Spinal cord (tissue), 9 donors: ENCODE measurements at regions not wholly inside any gene's neighbourhood (a gene's known extent, or its start where the extent isn't known, plus 50 kb on each side); places are given as distances from the start of the nearest gene placed in this dataset.
"Not testable (repeated sequence)": the region's sequence is repeated elsewhere in the genome, so short reads cannot be mapped to it uniquely, and the experiment has no call there.

Source experiments
- DNase-seq, 6 donors: peaks; one replicate each; pipeline versions ENCODE4 v3.0.0 to v3.0.0-alpha.2; 2013 to 2015; ENCODE audit warnings: low spot score in 6 of 6, low read depth in 4 of 6
- H3K27ac ChIP-seq: one replicate; pipeline ENCODE4 v1.5.1; 2013; ENCODE audit warnings: low read depth, low read length, control low read depth
- H3K27me3 ChIP-seq: one replicate; pipeline ENCODE4 v1.6.1; 2013; ENCODE audit warnings: low read length; ENCODE audit not compliant: control insufficient read depth, insufficient read depth
- H3K36me3 ChIP-seq: one replicate; pipeline ENCODE4 v1.6.1; 2013; ENCODE audit warnings: low read length; ENCODE audit not compliant: control insufficient read depth, insufficient read depth
- H3K4me1 ChIP-seq: one replicate; pipeline ENCODE4 v1.6.1; 2013; ENCODE audit warnings: low read length; ENCODE audit not compliant: control insufficient read depth, insufficient read depth
- H3K4me3 ChIP-seq: one replicate; pipeline ENCODE4 v1.5.1; 2013; ENCODE audit warnings: low read depth, low read length, control low read depth
- H3K9me3 ChIP-seq: one replicate; pipeline ENCODE4 v1.6.1; 2013; ENCODE audit warnings: low read length; ENCODE audit not compliant: control insufficient read depth, insufficient read depth
- WGBS: methylation state at CpG from one replicate; pipeline ENCODE4 v1.1.5; 2013; ENCODE audit warnings: missing lambda C conversion rate; ENCODE audit not compliant: insufficient coverage; 5-methylcytosine and 5-hydroxymethylcytosine counted together
- donor health status: healthy.

DNA sequence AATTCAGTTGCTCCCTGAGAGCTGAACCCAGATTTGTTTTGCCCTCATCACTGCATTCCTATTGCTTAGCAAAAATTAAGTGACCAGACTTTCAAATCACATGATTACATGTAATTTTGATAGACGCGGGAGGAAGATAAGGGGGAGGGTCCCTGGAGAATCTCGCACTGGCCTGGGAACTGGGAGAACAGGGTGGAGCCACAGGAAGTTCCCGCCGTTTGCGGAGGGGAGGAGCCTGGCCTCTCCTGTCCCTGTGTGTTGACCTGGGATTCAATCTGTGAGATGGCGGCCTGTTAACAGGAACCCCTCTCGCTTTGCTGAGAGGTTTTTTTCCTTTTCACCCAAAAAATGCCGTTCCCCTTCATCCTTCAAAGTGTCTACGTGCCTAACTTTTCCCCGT lies 142.9 kb upstream of the OR13F1 start:
- Histone ChIP-seq H3K27me3 (no peaks in the 10 kb centered on the region), H3K4me1 (no peaks in the 10 kb centered on the region), H3K27ac (no peak overlapping the region), H3K4me3 (no peak overlapping the region), H3K9me3 (no peaks in the 10 kb centered on the region), H3K36me3 (no peaks in the 10 kb centered on the region)
- DNase-seq = no peak
- WGBS = 92% methylated on average over 4 of the region's 11 CpGs

DNA sequence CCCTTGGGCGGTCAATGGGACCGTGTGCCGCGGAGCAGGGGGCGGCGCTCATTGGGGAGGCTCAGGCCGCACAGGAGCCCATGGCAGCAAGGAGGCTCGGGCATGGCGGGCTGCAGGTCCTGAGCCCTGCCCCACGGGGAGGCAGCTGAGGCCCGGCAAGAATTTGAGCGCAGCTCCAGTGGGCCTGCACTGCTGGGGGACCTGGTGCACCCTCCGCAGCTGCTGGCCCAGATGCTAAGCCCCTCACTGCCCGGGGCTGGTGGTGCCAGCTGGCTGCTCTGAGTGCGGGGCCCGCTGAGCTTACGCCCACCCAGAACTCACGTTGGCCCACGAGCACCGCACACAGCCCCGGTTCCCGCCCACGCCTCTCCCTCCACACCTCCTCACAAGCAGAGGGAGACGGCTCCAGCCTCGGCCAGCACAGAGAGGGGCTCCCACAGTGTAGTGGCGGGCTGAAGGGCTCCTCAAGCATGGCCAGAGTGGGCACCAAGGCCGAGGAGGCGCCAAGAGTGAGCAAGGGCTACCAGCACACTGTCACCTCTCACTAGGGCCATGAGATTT lies 141.1 kb upstream of the OR13F1 start:
- no peak for DNase-seq
- Histone ChIP-seq H3K9me3 (no peaks in the 10 kb centered on the region), H3K36me3 (no peaks in the 10 kb centered on the region), H3K27me3 (no peaks in the 10 kb centered on the region), H3K27ac (no peak overlapping the region), H3K4me1 (no peaks in the 10 kb centered on the region), H3K4me3 (no peak overlapping the region)
- WGBS = 98% methylated on average over 23 of the region's 28 CpGs

DNA sequence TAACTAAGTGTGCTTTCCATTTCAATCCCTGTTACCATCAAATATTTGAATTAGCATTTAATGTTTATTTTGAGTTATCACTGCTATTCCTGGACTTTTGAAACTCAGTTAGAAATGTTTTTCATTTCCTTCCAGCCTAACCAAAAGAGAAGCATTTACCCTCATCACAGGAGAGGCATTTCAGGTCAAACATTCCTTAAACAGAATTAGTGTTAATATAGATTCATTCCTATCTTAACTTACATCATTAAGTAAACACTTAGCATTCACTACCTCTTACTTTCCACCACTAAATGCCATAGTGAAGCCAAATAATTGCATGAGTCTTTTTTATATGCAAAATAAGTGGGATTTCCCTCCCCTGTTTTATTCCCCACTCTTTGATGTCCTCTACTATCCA lies 136.6 kb upstream of the OR13F1 start:
- DNase-seq = no peak
- no peaks in the 10 kb centered on the region for H3K36me3 ChIP-seq
- no peak overlapping the region for H3K4me3 ChIP-seq
- no peaks in the 10 kb centered on the region for H3K27me3 ChIP-seq
- no peak overlapping the region for H3K27ac ChIP-seq
- no peaks in the 10 kb centered on the region for H3K9me3 ChIP-seq
- H3K4me1 ChIP-seq = no peaks in the 10 kb centered on the region

DNA sequence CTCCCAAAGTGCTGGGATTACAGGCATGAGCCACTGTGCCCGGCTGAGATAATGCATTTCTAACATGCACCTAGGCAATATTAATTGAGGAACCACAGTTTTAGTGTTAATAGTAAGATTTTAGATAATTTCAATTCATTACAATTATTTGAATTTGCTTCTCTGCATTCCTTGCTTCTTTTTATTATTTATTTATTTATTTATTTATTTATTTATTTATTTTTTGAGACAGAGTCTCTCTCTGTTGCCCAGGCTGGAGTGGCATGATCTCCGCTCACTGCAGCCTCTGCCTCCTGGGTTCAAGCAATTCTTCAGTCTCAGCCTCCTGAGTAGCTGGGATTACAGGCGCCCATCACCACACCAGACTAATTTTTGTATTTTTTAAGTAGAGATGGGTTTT lies 135.7 kb upstream of the OR13F1 start:
- H3K27me3 ChIP-seq, H3K36me3 ChIP-seq, H3K4me1 ChIP-seq, H3K27ac ChIP-seq, H3K9me3 ChIP-seq, H3K4me3 ChIP-seq, DNase-seq: not testable (repeated sequence)
- no CpG with 5 or more reads among the region's 3 CpGs for WGBS

DNA sequence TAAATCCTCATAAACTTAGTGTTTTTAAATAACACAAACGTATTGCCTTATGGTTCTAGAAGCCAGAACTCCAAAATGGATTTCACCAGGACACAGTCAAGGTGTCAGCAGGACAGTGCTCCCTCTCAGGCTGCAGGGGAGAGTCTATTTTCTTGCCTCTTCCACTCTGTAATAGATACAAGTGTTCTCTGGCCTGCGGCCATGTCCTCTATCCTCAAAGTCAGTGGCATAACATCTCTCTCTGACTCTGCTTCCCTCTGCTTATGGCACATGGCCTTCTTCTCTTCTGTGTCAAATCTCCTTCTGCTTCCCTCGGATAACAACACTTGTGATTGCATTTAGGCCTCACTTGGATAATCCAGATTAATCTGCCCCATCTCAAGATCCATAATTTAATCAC lies 129.4 kb upstream of the OR13F1 start:
- WGBS = 45% methylated on average over 2 of the region's 3 CpGs
- no peak for DNase-seq
- no peaks in the 10 kb centered on the region for H3K36me3 ChIP-seq

DNA sequence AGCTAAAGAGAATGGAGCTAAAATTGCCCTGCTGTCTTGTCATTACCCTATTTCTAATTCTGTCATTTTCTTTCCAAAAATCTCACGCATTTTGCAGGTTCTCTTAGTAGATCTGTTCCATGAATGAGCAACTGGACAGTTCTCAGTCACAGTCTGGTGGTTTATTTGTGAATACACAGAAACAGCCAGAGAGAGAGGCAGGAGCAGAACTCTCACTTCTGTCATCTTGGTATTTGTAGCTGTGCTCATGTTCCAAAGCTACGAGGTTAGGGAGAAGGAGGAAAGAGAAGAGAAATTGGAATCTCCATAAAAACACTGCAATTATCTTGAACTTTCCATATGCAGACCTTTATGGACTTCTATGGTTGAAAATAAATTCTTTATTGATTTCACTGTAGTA lies 118.0 kb upstream of the OR13F1 start:
- DNase-seq = no peak
- WGBS = no CpG with 5 or more reads among the region's 2 CpGs
- Histone ChIP-seq H3K27me3 (peaks cover 2% of the 10 kb centered on the region), H3K4me3 (no peak overlapping the region), H3K27ac (no peak overlapping the region), H3K4me1 (no peaks in the 10 kb centered on the region), H3K36me3 (no peaks in the 10 kb centered on the region), H3K9me3 (no peaks in the 10 kb centered on the region)

More for the DNA sequence above, 129.4 kb upstream of the OR13F1 start:
- no peak overlapping the region for H3K27ac ChIP-seq
- no peaks in the 10 kb centered on the region for H3K9me3 ChIP-seq
- no peak overlapping the region for H3K4me3 ChIP-seq
- no peaks in the 10 kb centered on the region for H3K27me3 ChIP-seq
- H3K4me1 ChIP-seq = no peaks in the 10 kb centered on the region

DNA sequence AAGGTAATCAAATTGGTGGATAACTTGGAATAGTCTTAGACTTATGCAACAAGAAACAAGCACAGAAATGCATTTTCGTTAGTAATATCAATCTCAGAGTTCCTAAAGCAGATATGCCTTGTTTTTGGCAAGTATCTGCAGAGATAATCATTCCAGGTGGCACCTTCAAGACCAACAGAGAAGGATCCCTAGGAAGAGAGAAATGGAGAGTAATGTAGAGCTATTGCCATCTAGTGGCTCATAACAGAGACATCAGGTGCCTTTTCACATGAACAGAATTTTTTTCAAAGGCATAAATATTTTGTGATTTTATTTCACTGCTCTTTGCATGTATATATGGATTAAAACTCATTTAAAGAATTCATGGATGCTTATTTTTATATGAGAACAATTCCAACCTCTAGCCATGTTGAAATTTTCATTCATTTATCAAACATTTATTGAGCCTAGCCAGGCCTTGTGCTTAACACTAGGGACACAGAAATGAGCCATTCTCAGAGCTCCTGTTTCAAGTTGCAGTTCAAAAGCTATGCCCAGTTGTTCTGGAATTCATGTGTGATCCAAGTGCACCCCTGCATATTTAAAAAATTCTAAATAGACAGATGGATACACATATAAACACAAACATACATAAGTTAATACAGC lies 117.5 kb upstream of the OR13F1 start:
- Histone ChIP-seq H3K27ac (no peak overlapping the region), H3K4me1 (no peaks in the 10 kb centered on the region), H3K36me3 (no peaks in the 10 kb centered on the region), H3K4me3 (no peak overlapping the region), H3K9me3 (no peaks in the 10 kb centered on the region), H3K27me3 (peaks cover 2% of the 10 kb centered on the region)
- WGBS = no CpG with 5 or more reads among the region's 1 CpG
- peak; percentile 17 to 93 (median 32) for DNase-seq

DNA sequence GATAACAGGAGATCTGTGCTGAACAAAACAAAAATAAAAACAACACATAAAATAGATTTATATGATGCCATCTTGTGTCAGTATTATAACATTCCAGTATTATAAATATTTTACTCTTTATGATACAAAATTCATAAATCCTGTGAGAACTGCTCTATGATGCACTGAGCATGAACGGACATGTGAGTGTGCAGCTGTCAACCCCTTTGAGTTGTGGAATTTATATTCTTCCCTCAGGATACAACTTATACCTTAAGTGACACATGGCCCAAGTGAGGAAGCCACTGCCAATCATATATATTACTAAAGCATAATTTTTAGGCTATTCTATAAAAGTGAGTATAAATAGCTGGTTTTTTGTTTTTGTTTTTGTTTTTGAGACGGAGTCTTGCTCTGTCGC lies 116.0 kb upstream of the OR13F1 start:
- Histone ChIP-seq H3K27ac (no peak overlapping the region), H3K9me3 (no peaks in the 10 kb centered on the region)
- DNase-seq = no peak

DNA sequence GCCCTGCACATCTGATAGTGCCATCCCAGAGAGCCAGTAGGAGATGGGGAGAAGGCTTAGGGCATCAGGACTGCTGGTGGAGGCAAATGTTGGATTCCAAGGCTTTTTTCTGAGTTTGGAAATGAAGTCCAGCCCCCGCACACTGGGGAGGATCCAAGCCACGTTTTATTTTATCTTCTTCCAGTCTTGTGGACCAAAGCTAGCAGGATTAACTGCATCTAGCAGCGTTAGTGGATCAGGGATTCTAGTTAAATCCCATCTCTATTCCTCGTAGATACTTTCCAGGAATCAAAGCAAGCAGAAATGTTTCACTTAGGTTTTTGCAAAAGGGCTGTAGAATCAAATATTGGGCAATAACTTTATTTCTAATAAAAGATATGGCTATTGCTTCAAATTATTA lies 114.7 kb upstream of the OR13F1 start:
- Histone ChIP-seq H3K27ac (no peak overlapping the region), H3K9me3 (no peaks in the 10 kb centered on the region), H3K4me3 (no peak overlapping the region), H3K4me1 (no peaks in the 10 kb centered on the region), H3K36me3 (no peaks in the 10 kb centered on the region), H3K27me3 (no peaks in the 10 kb centered on the region)
- 75% methylated on average over 2 of the region's 4 CpGs for WGBS
- no peak for DNase-seq

More for the DNA sequence above, 116.0 kb upstream of the OR13F1 start:
- WGBS = 100% methylated on average over 1 of the region's 3 CpGs
- H3K4me1 ChIP-seq = no peaks in the 10 kb centered on the region
- H3K4me3 ChIP-seq = no peak overlapping the region
- H3K36me3 ChIP-seq = no peaks in the 10 kb centered on the region
- H3K27me3 ChIP-seq = peaks cover 2% of the 10 kb centered on the region

DNA sequence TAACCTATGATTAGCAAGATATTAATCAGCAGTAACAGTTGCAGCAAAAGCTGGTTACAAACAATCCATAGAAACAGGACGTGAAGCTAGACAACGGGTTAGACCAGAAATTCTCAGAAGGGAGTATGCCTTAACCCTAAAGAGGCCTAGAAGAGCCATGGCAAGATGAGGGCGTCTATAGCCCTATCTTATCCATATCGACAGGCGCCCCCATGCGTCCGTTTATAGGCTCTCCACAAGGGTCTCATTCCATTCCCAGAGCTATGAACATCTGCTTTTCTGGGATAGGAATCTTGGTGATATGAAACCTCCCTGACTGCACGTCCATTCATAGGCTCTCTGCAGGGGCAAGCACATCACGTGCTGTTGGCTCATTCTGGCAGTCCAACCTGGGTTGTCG lies 109.2 kb upstream of the OR13F1 start:
- DNase-seq = not testable (repeated sequence)

More for the DNA sequence above, 109.2 kb upstream of the OR13F1 start:
- H3K9me3 ChIP-seq, H3K4me3 ChIP-seq, H3K27me3 ChIP-seq, H3K4me1 ChIP-seq, H3K36me3 ChIP-seq, H3K27ac ChIP-seq: not testable (repeated sequence)
- 89% methylated on average over 3 of the region's 10 CpGs for WGBS
